A549 (cell line): ENCODE measurements at regions not wholly inside any gene's neighbourhood (a gene's known extent, or its start where the extent isn't known, plus 50 kb on each side); places are given as distances from the start of the nearest gene placed in this dataset.

ENCODE experiments used
- ATAC-seq, 2 experiments: fragments of 200-7000 bp in 1 of 2; fragments of >200 bp in 1 of 2; cut with Nextera tagmentation in 1 of 2; cut with Tn5 transposase in 1 of 2; 3 replicates each; pipeline versions ENCODE4 v1.8.0 to v1.9.1; 2018 to 2020; ENCODE audit warnings: mild to moderate bottlenecking in 1 of 2, moderate library complexity in 1 of 2
- CTCF ChIA-PET: fragments of 300-600 bp; sonication (Branson Sonifier 250); formaldehyde crosslinking; extraction: SDS; loops from one replicate; lab custom pipeline; 2021; ENCODE audit warnings: antibody characterized with exemption, inconsistent platforms; lab: Yijun Ruan, JAX
- POLR2A ChIA-PET: fragments of 350-600 bp; formaldehyde crosslinking; extraction: SDS; loops from one replicate; lab custom pipeline; 2021; ENCODE audit warnings: antibody characterized with exemption, inconsistent platforms; lab: Yijun Ruan, JAX
- DNase-seq, 2 experiments: peaks; one replicate each; pipeline versions ENCODE4 v3.0.0 to v3.0.0-alpha.2; 2011 to 2016; ENCODE audit warnings: low read depth in 1 of 2, low spot score in 1 of 2
- FAIRE-seq: peaks from 2 replicates; lab custom pipeline; 2011; peaks lifted over from hg19 to GRCh38; lab: Jason Lieb, UNC
- H3K27ac ChIP-seq, 2 experiments: fragments of >200 bp; sonication (Bioruptor Twin); formaldehyde crosslinking; 3 replicates each; pipeline ENCODE4 v1.5.1; 2016 to 2017
- H3K4me1 ChIP-seq: fragments of >200 bp; sonication (Bioruptor Twin); formaldehyde crosslinking; 3 replicates; pipeline ENCODE4 v1.6.1; 2016
- H3K4me2 ChIP-seq: fragments of >200 bp; sonication (Bioruptor Twin); formaldehyde crosslinking; 3 replicates; pipeline ENCODE4 v1.6.1; 2016
- H3K4me3 ChIP-seq: fragments of >200 bp; sonication (Bioruptor Twin); formaldehyde crosslinking; 3 replicates; pipeline ENCODE4 v1.5.1; 2016
- H3K9me3 ChIP-seq: fragments of >200 bp; sonication (Bioruptor Twin); formaldehyde crosslinking; 3 replicates; pipeline ENCODE4 v1.6.1; 2016
- ATOH8 ChIP-seq: fragments of 250-450 bp; sonication (Bioruptor Pico); IDR thresholded peaks from 2 replicates; pipeline ENCODE4 v1.5.0; 2020; ENCODE audit warnings: low read depth, mild to moderate bottlenecking, moderate library complexity
- BCL3 ChIP-seq: fragments of >200 bp; sonication (Bioruptor Twin); formaldehyde crosslinking; IDR thresholded peaks from 3 replicates; pipeline ENCODE4 v1.6.1; 2016
- CHD4 ChIP-seq: fragments of 200-600 bp; sonication (generic); IDR thresholded peaks from 2 replicates; pipeline ENCODE4 v1.6.1; 2016; ENCODE audit warnings: antibody characterized with exemption, mild to moderate bottlenecking, borderline replicate concordance
- EHMT2 ChIP-seq: fragments of 200-600 bp; sonication (generic); IDR thresholded peaks from 2 replicates; pipeline ENCODE4 v1.6.1; 2016; ENCODE audit warnings: antibody characterized with exemption, low read depth, mild to moderate bottlenecking, moderate library complexity
- ELK1 ChIP-seq: fragments of 150-350 bp; IDR thresholded peaks from 2 replicates; pipeline ENCODE4 v1.6.1; 2014; ENCODE audit warnings: low read depth, mild to moderate bottlenecking, low read length
- ESRRA ChIP-seq: fragments of 150-350 bp; IDR thresholded peaks from 2 replicates; pipeline ENCODE4 v1.6.1; 2014; ENCODE audit warnings: mild to moderate bottlenecking, low read length, borderline replicate concordance
- GATA3 ChIP-seq: IDR thresholded peaks from 2 replicates; pipeline ENCODE4 v1.6.1; 2012; ENCODE audit warnings: borderline replicate concordance
- HOXB13 ChIP-seq: fragments of 250-450 bp; sonication (Bioruptor Pico); IDR thresholded peaks from 2 replicates; pipeline ENCODE4 v1.5.0; 2020; ENCODE audit warnings: low read depth, mild to moderate bottlenecking, moderate library complexity
- KDM1A ChIP-seq: fragments of 200-600 bp; sonication (generic); IDR thresholded peaks from 2 replicates; pipeline ENCODE4 v1.6.1; 2016; ENCODE audit warnings: low read depth, mild to moderate bottlenecking
- MAZ ChIP-seq: fragments of 150-350 bp; IDR thresholded peaks from 2 replicates; pipeline ENCODE4 v1.6.1; 2014; ENCODE audit warnings: antibody characterized with exemption, low read depth, low read length, borderline replicate concordance
- NR3C1 ChIP-seq: fragments of >200 bp; sonication (Bioruptor Twin); formaldehyde crosslinking; IDR thresholded peaks from 3 replicates; pipeline ENCODE4 v1.6.1; 2017
- POLR2AphosphoS2 ChIP-seq: conservative IDR thresholded peaks from 2 replicates; pipeline ENCODE4 v1.6.1; 2012; ENCODE audit warnings: low read length, improper control_type of control experiment, inconsistent platforms
- RAD21 ChIP-seq, 2 experiments: fragments of >200 bp in 1 of 2; sonication (Bioruptor Twin) in 1 of 2; formaldehyde crosslinking in 1 of 2; IDR thresholded peaks in 1 of 2; conservative IDR thresholded peaks in 1 of 2; 2 replicates in 1 of 2; 3 replicates in 1 of 2; pipeline ENCODE4 v1.6.1; 2012 to 2018; ENCODE audit warnings: inconsistent platforms in 1 of 2
- RCOR1 ChIP-seq: fragments of 150-350 bp; IDR thresholded peaks from 2 replicates; pipeline ENCODE4 v1.6.1; 2014; ENCODE audit warnings: antibody characterized with exemption, low read length, low read depth
- REST ChIP-seq: fragments of 200-600 bp; sonication (generic); IDR thresholded peaks from 2 replicates; pipeline ENCODE4 v1.6.1; 2016; ENCODE audit warnings: antibody characterized with exemption, mild to moderate bottlenecking, moderate library complexity
- USF2 ChIP-seq: fragments of 450-650 bp; IDR thresholded peaks from 2 replicates; pipeline ENCODE4 v1.6.1; 2014; ENCODE audit warnings: antibody characterized with exemption
- ZNF302 ChIP-seq: fragments of 250-450 bp; sonication (Bioruptor Pico); IDR thresholded peaks from 2 replicates; pipeline ENCODE4 v1.9.0; 2021; ENCODE audit warnings: inconsistent platforms, mild to moderate bottlenecking, moderate library complexity
- ZSCAN20 ChIP-seq: fragments of 250-450 bp; sonication (Bioruptor Pico); IDR thresholded peaks from 2 replicates; pipeline ENCODE4 v1.8.0; 2022; ENCODE audit warnings: mild to moderate bottlenecking, moderate library complexity
- WGBS: methylation state at CpG from one replicate; pipeline ENCODE4 v1.1.6; 2017; ENCODE audit errors: missing lambda C conversion rate; 5-methylcytosine and 5-hydroxymethylcytosine counted together

GRCh38 chr22:22084089-22084711, 101.6 kb upstream of the TOP3B start (continued):
- TF ChIP-seq ATOH8 (CRISPR knock-in tag) (no peak), MAZ (no peak)

- Histone ChIP-seq H3K4me1 (no peaks in the 10 kb centered on the region), H3K9me3 (no peaks in the 10 kb centered on the region), H3K4me2 (no peak overlapping the region), H3K4me3 (no peak overlapping the region), H3K27ac (no peak overlapping the region)
- POLR2A ChIA-PET, result no interaction called here
- DNase-seq (no peak), ATAC-seq (no peak), FAIRE-seq (no peak)
- 53% methylated on average over 5 of the region's 5 CpGs for WGBS
- CTCF ChIA-PET, result interaction anchor here (1.5 kb wide), 1 partner anchor 89 kb away, joined by 3 read pairs; no protein-coding TSS in a partner anchor
- TF ChIP-seq RAD21 (conservative IDR thresholded peaks at IDR 0.05 in 1 of 2, IDR thresholded peaks at IDR 0.05 in 1 of 2) (no peak), POLR2AphosphoS2 (no peak), ZNF302 (CRISPR knock-in tag) (no peak), ELK1 (no peak), MAZ (no peak), USF2 (no peak), NR3C1 (no peak)
Measured at GRCh38 chr22:22082960-22083359, 100.4 kb upstream of the TOP3B start.

- DNase-seq, result no peak
- POLR2A ChIA-PET, result interaction anchor here (0.6 kb wide), 1 partner anchor 12 kb away, joined by 3 read pairs; no protein-coding TSS in a partner anchor
- H3K4me1 ChIP-seq, result no peaks in the 10 kb centered on the region
- H3K4me2 ChIP-seq, result no peak overlapping the region
- TF ChIP-seq KDM1A, result no peak
- no peak for TF ChIP-seq EHMT2
- TF ChIP-seq GATA3, result no peak
- no peak for TF ChIP-seq REST
- TF ChIP-seq USF2, result no peak
- TF ChIP-seq RCOR1, result no peak
- no peak for TF ChIP-seq ZSCAN20 (CRISPR knock-in tag)
- no peak for TF ChIP-seq BCL3
- TF ChIP-seq ESRRA, result no peak
- no peak for TF ChIP-seq HOXB13 (CRISPR knock-in tag)
- no peak for TF ChIP-seq CHD4
- TF ChIP-seq, all 56 proteins: peak for 0
- no peak for ATAC-seq
- CTCF ChIA-PET, result interaction anchor here (1.5 kb wide), 1 partner anchor 90 kb away, joined by 3 read pairs; no protein-coding TSS in a partner anchor
- Histone ChIP-seq H3K4me3 (no peak overlapping the region), H3K9me3 (no peaks in the 10 kb centered on the region), H3K27ac (no peak overlapping the region)
- 80% methylated on average over 1 of the region's 1 CpG for WGBS
- no peak for FAIRE-seq
Measured at GRCh38 chr22:22082229-22082835, 99.7 kb upstream of the TOP3B start.
